ENCODE measurements at regions not wholly inside any gene's neighbourhood (a gene's known extent, or its start where the extent isn't known, plus 50 kb on each side); places are given as distances from the start of the nearest gene placed in this dataset.

- TF ChIP-seq CTCF (conservative IDR thresholded peaks at IDR 0.05; ENCODE audit: low read depth, low read length) (no peak), EZH2 (IDR thresholded peaks at IDR 0.05; ENCODE audit: borderline replicate concordance, low read depth, low read length, poor library complexity, severe bottlenecking) (no peak)
These were observed 158.0 kb upstream of the RAB6C start for GRCh38 chr2:129821445-129821844.

Data from A673 (cell line).